Lower lobe of right lung (tissue), 2 donors: ENCODE measurements at regions not wholly inside any gene's neighbourhood (a gene's known extent, or its start where the extent isn't known, plus 50 kb on each side); places are given as distances from the start of the nearest gene placed in this dataset.

Experiments
- ATAC-seq, 2 donors: fragments of 200-7000 bp; cut with Tn5 transposase; one replicate each; pipeline ENCODE4 v1.9.1; 2020 to 2022; ENCODE audit warnings: mild to moderate bottlenecking in 2 of 2, moderate library complexity in 2 of 2
- DNase-seq: peaks from one replicate; pipeline ENCODE4 v3.0.0-alpha.2; 2020
- H3K27ac ChIP-seq: fragments of 200-600 bp; one replicate; pipeline ENCODE4 v1.8.0; 2022
- H3K27me3 ChIP-seq: fragments of 200-600 bp; one replicate; pipeline ENCODE4 v1.8.0; 2022; ENCODE audit warnings: low read depth
- H3K36me3 ChIP-seq: fragments of 200-600 bp; one replicate; pipeline ENCODE4 v1.8.0; 2022; ENCODE audit warnings: mild to moderate bottlenecking
- H3K4me1 ChIP-seq: fragments of 200-600 bp; one replicate; pipeline ENCODE4 v1.8.0; 2022
- H3K4me3 ChIP-seq: fragments of 200-600 bp; one replicate; pipeline ENCODE4 v1.8.0; 2022; ENCODE audit warnings: mild to moderate bottlenecking
- H3K9me3 ChIP-seq: fragments of 200-600 bp; one replicate; pipeline ENCODE4 v1.8.0; 2022
- intact Hi-C: fragments of 100-400 bp; cut with DNase I; formaldehyde crosslinking; loops from one replicate; pipeline ENCODE4 v1.11.0; 2022
- TF ChIP-seq, protein P1 (sequence below): fragments of 200-600 bp; IDR thresholded peaks from one replicate; pipeline ENCODE4 v1.8.0; 2022; ENCODE audit warnings: antibody characterized with exemption, mild to moderate bottlenecking
- donor health status: DM: no; HTN: yes; CAD: no; lungs with severe emphysema.

DNA sequence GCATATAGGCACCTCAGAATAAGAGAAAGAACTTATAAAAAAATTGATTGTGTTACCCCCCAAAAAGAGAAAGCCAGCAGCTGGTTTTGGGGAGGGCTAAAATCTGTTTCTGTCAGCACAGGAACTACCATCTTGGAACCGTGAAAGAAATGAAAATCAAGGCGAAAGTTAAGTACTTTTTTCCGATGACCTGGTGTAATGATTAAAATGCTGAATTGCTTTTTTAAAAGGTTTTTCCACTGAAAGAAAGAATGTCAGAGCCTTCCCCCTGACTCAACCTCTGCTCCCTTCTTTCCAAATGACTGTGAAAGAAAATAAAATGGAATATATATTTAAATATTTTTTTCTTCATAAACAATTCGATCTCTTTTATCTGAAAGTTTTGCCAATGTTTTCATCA is 570.5 kb upstream of the CFAP20DC start:
- TF ChIP-seq, protein P1, sequence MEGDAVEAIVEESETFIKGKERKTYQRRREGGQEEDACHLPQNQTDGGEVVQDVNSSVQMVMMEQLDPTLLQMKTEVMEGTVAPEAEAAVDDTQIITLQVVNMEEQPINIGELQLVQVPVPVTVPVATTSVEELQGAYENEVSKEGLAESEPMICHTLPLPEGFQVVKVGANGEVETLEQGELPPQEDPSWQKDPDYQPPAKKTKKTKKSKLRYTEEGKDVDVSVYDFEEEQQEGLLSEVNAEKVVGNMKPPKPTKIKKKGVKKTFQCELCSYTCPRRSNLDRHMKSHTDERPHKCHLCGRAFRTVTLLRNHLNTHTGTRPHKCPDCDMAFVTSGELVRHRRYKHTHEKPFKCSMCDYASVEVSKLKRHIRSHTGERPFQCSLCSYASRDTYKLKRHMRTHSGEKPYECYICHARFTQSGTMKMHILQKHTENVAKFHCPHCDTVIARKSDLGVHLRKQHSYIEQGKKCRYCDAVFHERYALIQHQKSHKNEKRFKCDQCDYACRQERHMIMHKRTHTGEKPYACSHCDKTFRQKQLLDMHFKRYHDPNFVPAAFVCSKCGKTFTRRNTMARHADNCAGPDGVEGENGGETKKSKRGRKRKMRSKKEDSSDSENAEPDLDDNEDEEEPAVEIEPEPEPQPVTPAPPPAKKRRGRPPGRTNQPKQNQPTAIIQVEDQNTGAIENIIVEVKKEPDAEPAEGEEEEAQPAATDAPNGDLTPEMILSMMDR = no peak
- Histone ChIP-seq H3K27me3 (no peaks in the 10 kb centered on the region), H3K4me1 (no peaks in the 10 kb centered on the region), H3K4me3 (no peak overlapping the region), H3K36me3 (no peaks in the 10 kb centered on the region), H3K27ac (no peak overlapping the region), H3K9me3 (no peaks in the 10 kb centered on the region)
- DNase-seq (no peak), ATAC-seq (no peak)
- intact Hi-C loops = no loop called here

DNA sequence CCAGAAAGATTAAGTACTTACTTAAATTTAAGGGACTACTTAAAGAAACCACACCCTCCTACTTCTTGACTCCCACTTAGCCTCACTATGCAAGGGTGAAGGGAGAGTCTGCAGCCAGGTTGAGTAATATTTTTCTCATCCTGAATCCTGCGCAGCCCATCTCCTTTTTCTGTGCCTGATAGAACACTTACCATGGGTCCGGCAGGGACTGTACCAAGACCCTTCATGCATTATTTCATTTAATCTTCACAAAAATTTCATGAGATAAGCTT is 562.6 kb upstream of the CFAP20DC start:
- Histone ChIP-seq H3K27me3 (no peaks in the 10 kb centered on the region), H3K9me3 (no peaks in the 10 kb centered on the region), H3K4me3 (no peak overlapping the region), H3K36me3 (no peaks in the 10 kb centered on the region), H3K27ac (no peak overlapping the region), H3K4me1 (no peaks in the 10 kb centered on the region)
- intact Hi-C loops = no loop called here
- no peak for ATAC-seq
- no peak for DNase-seq
- TF ChIP-seq, protein P1 = no peak

DNA sequence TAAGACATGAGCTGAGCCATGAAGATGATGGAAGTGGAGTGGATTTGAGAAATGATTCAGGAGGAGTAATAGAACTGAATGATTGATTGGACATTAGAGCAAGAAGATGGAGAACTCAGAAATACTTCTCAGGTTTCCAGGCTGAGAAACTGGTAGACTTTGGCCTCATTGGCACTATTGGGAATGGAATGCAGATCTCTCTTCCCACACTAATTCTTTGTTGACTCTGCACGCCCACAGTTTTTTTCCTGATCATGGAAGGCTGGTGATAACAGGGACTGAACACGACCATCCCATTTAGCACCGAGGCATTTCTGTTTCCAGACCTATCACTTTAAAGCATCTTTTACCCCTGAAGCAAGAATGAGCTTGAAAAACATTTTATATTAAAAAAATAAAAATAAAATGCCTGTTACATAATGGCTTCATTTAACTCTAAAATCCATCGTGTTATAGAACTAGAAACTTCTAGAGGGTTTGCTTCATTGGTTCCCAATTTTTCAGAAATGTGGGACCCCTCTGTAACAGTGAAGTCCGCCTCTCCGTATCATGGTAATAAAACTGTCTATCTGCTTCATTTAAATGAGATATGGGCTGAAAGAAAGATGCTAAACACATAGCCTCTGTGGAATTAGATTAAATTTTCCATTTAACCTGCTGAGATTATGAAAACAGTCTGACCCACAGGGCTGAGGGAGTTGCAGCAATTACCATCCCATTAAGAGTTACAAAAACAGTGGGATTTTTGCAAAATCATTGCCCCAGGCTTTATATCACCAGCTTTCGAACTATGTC is 562.0 kb upstream of the CFAP20DC start:
- Histone ChIP-seq H3K36me3 (no peaks in the 10 kb centered on the region), H3K27ac (no peak overlapping the region), H3K4me3 (no peak overlapping the region), H3K27me3 (no peaks in the 10 kb centered on the region), H3K4me1 (no peaks in the 10 kb centered on the region), H3K9me3 (no peaks in the 10 kb centered on the region)
- no peak for DNase-seq
- TF ChIP-seq, protein P1 = no peak
- ATAC-seq = no peak
- intact Hi-C loops = no loop called here

DNA sequence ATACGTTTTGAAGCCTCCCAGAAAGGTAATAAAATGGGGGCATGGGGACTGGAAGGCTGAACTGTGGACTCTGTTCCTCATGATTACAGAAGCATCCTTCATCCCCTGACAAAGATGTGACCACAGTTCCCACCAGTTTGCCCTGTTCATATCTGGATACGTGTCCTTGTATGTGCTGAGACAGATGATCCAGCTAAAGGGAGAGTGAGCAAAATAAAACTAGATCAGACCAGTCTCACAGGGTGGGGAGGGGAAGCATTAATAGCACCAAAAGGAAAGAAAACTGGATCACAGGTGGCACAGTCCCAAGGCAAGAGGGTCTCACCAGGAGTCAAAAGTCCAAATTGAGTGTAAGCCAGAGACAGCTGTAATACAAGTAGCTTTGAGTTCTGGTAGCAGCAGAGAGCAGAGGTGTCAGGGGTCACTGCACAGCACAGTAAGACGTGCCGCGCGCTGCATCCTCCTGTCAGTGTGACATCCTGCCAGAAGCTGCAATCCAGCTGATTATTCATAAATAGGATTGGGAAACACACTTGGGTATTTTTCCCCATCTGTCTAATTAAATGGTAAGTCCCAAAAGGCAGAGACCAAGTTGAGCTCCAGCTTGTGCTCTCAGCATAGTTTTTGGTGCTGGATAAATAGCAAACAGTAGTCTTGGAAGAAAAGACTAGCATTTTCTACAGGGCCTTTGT is 560.0 kb upstream of the CFAP20DC start:
- Histone ChIP-seq H3K27ac (no peak overlapping the region), H3K9me3 (no peaks in the 10 kb centered on the region), H3K36me3 (no peaks in the 10 kb centered on the region), H3K4me3 (no peak overlapping the region), H3K27me3 (no peaks in the 10 kb centered on the region), H3K4me1 (no peaks in the 10 kb centered on the region)
- TF ChIP-seq, protein P1 = no peak
- intact Hi-C loops = no loop called here
- ATAC-seq (peak; percentile 63 to 73), DNase-seq (peak; percentile 49)

DNA sequence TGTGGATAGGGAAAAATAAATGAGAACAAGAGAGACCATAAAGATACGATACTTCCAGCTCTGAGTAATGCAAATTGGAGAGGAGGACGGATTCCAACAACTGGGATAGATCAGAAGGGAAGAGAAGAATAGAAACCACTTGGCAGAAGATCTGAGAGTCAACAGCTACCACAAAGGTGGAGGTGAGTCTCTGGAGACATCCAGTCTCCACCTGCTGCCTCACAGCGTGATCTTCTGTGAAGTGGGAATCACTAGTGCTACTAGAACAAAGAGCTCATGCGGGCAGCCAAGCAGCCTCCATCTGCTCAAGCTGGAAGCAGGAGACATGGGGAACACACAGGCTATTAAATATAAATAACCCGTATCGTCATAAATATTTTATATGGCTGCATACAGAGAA is 558.5 kb upstream of the CFAP20DC start:
- ATAC-seq (no peak), DNase-seq (no peak)
- Histone ChIP-seq H3K4me1 (no peaks in the 10 kb centered on the region), H3K4me3 (no peak overlapping the region), H3K36me3 (no peaks in the 10 kb centered on the region), H3K27ac (no peak overlapping the region), H3K9me3 (no peaks in the 10 kb centered on the region), H3K27me3 (no peaks in the 10 kb centered on the region)
- intact Hi-C loops = no loop called here
- TF ChIP-seq, protein P1 = no peak
